Thoracic aorta (tissue), 2 donors: ENCODE measurements at regions not wholly inside any gene's neighbourhood (a gene's known extent, or its start where the extent isn't known, plus 50 kb on each side); places are given as distances from the start of the nearest gene placed in this dataset.

Source experiments
- ATAC-seq: fragments of 150-250 bp; one replicate; pipeline ENCODE4 v1.8.0; 2017; ENCODE audit warnings: low read depth; ENCODE audit not compliant: insufficient number of reproducible peaks, low FRiP score
- DNase-seq: peaks from one replicate; pipeline ENCODE4 v3.0.0-alpha.2; 2020; ENCODE audit warnings: low spot score
- H3K27ac ChIP-seq, 2 donors: fragments of 200-600 bp; sonication (generic); 1 replicate in 1 of 2; 2 replicates in 1 of 2; pipeline ENCODE4 v1.5.1; 2016; ENCODE audit warnings: mild to moderate bottlenecking in 2 of 2, moderate library complexity in 2 of 2
- H3K27me3 ChIP-seq: fragments of 200-600 bp; sonication (generic); replicated peaks from 2 replicates; pipeline ENCODE4 v1.6.0; 2016; ENCODE audit warnings: mild to moderate bottlenecking; ENCODE audit not compliant: insufficient read depth
- H3K36me3 ChIP-seq: fragments of 200-600 bp; sonication (generic); one replicate; pipeline ENCODE4 v1.5.1; 2016
- H3K4me1 ChIP-seq, 2 donors: fragments of 200-600 bp; sonication (generic); 1 replicate in 1 of 2; 2 replicates in 1 of 2; pipeline versions ENCODE4 v1.5.1 to v1.6.0; 2016; ENCODE audit warnings: low read depth in 2 of 2, mild to moderate bottlenecking in 1 of 2; ENCODE audit not compliant: control insufficient read depth in 1 of 2
- H3K4me3 ChIP-seq: fragments of 200-600 bp; sonication (generic); 2 replicates; pipeline ENCODE4 v1.5.1; 2016; ENCODE audit warnings: mild to moderate bottlenecking
- H3K9me3 ChIP-seq: fragments of 200-600 bp; sonication (generic); 2 replicates; pipeline ENCODE4 v1.5.1; 2016
- CTCF ChIP-seq: fragments of 200-600 bp; sonication (generic); IDR thresholded peaks from one replicate; pipeline ENCODE4 v1.5.1; 2019; ENCODE audit warnings: antibody characterized with exemption

GRCh38 chr6:139756381-139756780, 381.9 kb upstream of the CITED2 start:
- H3K4me1 ChIP-seq, result peaks cover 34 to 47% of the 10 kb centered on the region in 2 donors
- H3K27ac ChIP-seq, result no peak overlapping the region
- H3K36me3 ChIP-seq, result no peaks in the 10 kb centered on the region
- DNase-seq, result no peak
- H3K27me3 ChIP-seq, result no peaks in the 10 kb centered on the region
- no peak overlapping the region for H3K4me3 ChIP-seq
- no peaks in the 10 kb centered on the region for H3K9me3 ChIP-seq
- no peak for TF ChIP-seq CTCF
- ATAC-seq, result no peak

DNA sequence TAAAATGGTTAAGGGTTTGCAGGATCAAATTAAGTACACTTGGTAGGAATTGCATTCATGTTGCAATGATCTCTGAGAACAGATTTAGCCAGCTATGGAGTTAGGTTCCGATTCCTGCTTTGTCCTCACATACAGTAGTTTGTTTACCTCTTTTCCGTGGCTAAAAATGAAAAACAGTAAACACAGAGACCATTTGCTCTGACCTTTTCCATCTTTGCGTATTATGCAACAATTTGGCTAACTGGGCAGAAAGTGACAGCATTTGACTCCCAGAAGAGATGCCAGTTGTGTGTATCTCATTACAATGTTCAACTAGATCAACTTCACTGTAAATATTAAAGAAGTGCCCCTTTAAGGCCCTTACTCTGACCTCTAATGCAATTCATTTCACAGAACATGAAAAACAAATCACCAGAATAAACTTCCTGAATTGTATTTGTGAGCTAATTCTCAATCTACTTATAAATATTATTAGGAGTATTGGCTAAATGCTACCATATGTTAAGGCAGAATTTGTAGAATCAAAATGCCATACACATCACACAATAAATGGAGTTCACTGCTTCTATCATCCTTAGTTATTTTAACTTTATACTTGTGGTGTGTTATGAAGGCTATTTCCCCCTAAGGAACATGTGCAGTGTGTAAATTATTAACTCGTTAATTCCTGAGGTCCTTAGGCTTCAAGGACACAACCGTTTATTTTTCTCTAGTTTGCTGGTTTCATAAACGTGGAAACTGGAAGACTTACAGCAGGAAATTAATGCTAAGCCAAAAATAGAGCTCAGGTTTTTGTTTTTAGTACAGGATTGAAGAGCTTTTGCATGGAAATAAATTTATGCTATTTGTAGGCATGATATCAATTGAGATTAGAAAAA, 380.7 kb upstream of the CITED2 start:
- Histone ChIP-seq H3K4me1 (peaks cover 34 to 47% of the 10 kb centered on the region in 2 donors), H3K27me3 (no peaks in the 10 kb centered on the region), H3K27ac (no peak overlapping the region), H3K36me3 (no peaks in the 10 kb centered on the region), H3K4me3 (no peak overlapping the region), H3K9me3 (no peaks in the 10 kb centered on the region)
- ATAC-seq, result no peak
- TF ChIP-seq CTCF, result no peak
- DNase-seq, result no peak

GRCh38 chr6:139753198-139753861, 378.9 kb upstream of the CITED2 start:
- ATAC-seq (no peak), DNase-seq (no peak)
- TF ChIP-seq CTCF, result no peak
- H3K36me3 ChIP-seq, result no peaks in the 10 kb centered on the region
- H3K27me3 ChIP-seq, result no peaks in the 10 kb centered on the region
- no peaks in the 10 kb centered on the region for H3K9me3 ChIP-seq
- peaks cover 33 to 44% of the 10 kb centered on the region in 2 donors for H3K4me1 ChIP-seq
- H3K4me3 ChIP-seq, result no peak overlapping the region
- no peak overlapping the region for H3K27ac ChIP-seq

- no peak overlapping the region for H3K4me3 ChIP-seq
- DNase-seq (no peak), ATAC-seq (no peak)
- no peak overlapping the region for H3K27ac ChIP-seq
- H3K4me1 ChIP-seq, result peaks cover 26 to 33% of the 10 kb centered on the region in 2 donors
- no peaks in the 10 kb centered on the region for H3K9me3 ChIP-seq
- no peaks in the 10 kb centered on the region for H3K36me3 ChIP-seq
- TF ChIP-seq CTCF, result no peak
- no peaks in the 10 kb centered on the region for H3K27me3 ChIP-seq
These were observed 377.6 kb upstream of the CITED2 start for GRCh38 chr6:139752086-139752485.

DNA sequence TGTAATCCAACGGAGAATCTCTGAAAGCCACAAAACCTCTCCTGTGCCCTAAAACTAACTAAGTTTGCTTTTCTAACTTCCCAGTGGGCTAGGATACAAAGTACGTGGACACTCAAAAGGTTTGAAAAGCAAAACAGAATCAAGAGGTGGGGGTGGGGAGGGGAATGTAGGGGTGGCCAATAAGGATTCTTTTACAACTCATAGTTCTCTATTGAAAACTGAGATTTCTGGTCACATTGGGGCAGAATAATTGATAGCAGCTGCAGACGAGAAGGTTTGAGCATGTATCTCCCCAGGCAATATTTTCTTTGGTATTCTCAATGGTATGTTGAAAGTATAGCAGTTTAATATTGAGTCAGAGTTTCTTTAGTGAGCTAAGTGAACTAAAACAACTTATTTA, 376.7 kb upstream of the CITED2 start:
- no peak for TF ChIP-seq CTCF
- no peak for DNase-seq

More for the DNA sequence above, 376.7 kb upstream of the CITED2 start:
- H3K4me3 ChIP-seq, result no peak overlapping the region
- H3K9me3 ChIP-seq, result no peaks in the 10 kb centered on the region
- ATAC-seq, result no peak
- H3K27ac ChIP-seq, result no peak overlapping the region
- no peaks in the 10 kb centered on the region for H3K27me3 ChIP-seq
- H3K4me1 ChIP-seq, result peaks cover 26 to 28% of the 10 kb centered on the region in 2 donors
- no peaks in the 10 kb centered on the region for H3K36me3 ChIP-seq
